ENCODE measurements at regions not wholly inside any gene's neighbourhood (a gene's known extent, or its start where the extent isn't known, plus 50 kb on each side); places are given as distances from the start of the nearest gene placed in this dataset.

- H3K36me3 ChIP-seq, result no peaks in the 10 kb centered on the region
- H3K9me3 ChIP-seq, result no peaks in the 10 kb centered on the region
- H3K27ac ChIP-seq, result no peak overlapping the region
- no peaks in the 10 kb centered on the region for H3K27me3 ChIP-seq
- in situ Hi-C loops (cut with MboI; ENCODE audit: low sequenced_read_pairs in 4 of 4), result no loop called here
- no peak overlapping the region for H3K4me3 ChIP-seq
- ATAC-seq (no peak), DNase-seq (no peak)
- TF ChIP-seq CTCF (IDR thresholded peaks at IDR 0.05 in 4 of 5, conservative IDR thresholded peaks at IDR 0.05 in 1 of 5) (no peak), POLR2A (IDR thresholded peaks at IDR 0.05) (no peak)
- intact Hi-C loops (cut with DNase I; ENCODE audit: low total_unique reads), result no loop called here
- peaks cover 0 to 9% of the 10 kb centered on the region in 2 donors for H3K4me1 ChIP-seq
Measured at GRCh38 chr7:86968618-86969017, 90.8 kb downstream of the ELAPOR2 start.

DNA sequence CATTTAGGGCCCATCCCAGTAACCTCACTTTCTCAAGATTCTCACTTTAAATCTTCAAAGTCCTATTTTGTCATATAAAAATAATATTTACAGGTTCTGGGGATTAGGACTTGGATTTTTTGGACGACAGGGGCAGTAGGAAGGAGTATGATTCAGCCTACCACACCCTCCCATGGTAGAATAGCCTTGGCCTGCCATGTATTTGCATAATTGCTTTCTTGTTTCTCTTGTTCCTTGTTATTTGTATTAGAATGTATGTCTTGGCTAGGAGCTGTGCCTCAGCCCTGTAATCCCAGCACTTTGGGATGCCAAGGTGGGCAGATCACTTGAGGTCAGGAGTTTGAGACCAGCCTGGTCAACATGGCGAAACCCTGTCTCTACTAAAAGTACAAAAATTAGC is 92.5 kb downstream of the ELAPOR2 start:
- H3K4me3 ChIP-seq, result no peak overlapping the region
- H3K36me3 ChIP-seq, result no peaks in the 10 kb centered on the region
- intact Hi-C loops (cut with DNase I; ENCODE audit: low total_unique reads), result no loop called here
- in situ Hi-C loops (cut with MboI; ENCODE audit: low sequenced_read_pairs in 4 of 4), result no loop called here
- DNase-seq (no peak), ATAC-seq (no peak)
- H3K27me3 ChIP-seq, result no peaks in the 10 kb centered on the region
- H3K4me1 ChIP-seq, result peaks cover 2 to 16% of the 10 kb centered on the region in 2 donors
- TF ChIP-seq POLR2A (IDR thresholded peaks at IDR 0.05) (no peak), CTCF (IDR thresholded peaks at IDR 0.05 in 4 of 5, conservative IDR thresholded peaks at IDR 0.05 in 1 of 5) (no peak)
- H3K9me3 ChIP-seq, result no peaks in the 10 kb centered on the region
- no peak overlapping the region for H3K27ac ChIP-seq

- TF ChIP-seq CTCF (IDR thresholded peaks at IDR 0.05 in 4 of 5, conservative IDR thresholded peaks at IDR 0.05 in 1 of 5) (no peak), POLR2A (IDR thresholded peaks at IDR 0.05) (no peak)
- no peak overlapping the region for H3K4me3 ChIP-seq
- no peaks in the 10 kb centered on the region for H3K36me3 ChIP-seq
- H3K27ac ChIP-seq, result no peak overlapping the region
- in situ Hi-C loops (cut with MboI; ENCODE audit: low sequenced_read_pairs in 4 of 4) (no loop called here), intact Hi-C loops (cut with DNase I; ENCODE audit: low total_unique reads) (no loop called here)
- peaks cover 7 to 11% of the 10 kb centered on the region in 2 donors for H3K4me1 ChIP-seq
- DNase-seq, result no peak
- H3K9me3 ChIP-seq, result no peaks in the 10 kb centered on the region
- ATAC-seq, result no peak
- H3K27me3 ChIP-seq, result no peaks in the 10 kb centered on the region
Measured at GRCh38 chr7:86965727-86966120, 93.7 kb downstream of the ELAPOR2 start.

DNA sequence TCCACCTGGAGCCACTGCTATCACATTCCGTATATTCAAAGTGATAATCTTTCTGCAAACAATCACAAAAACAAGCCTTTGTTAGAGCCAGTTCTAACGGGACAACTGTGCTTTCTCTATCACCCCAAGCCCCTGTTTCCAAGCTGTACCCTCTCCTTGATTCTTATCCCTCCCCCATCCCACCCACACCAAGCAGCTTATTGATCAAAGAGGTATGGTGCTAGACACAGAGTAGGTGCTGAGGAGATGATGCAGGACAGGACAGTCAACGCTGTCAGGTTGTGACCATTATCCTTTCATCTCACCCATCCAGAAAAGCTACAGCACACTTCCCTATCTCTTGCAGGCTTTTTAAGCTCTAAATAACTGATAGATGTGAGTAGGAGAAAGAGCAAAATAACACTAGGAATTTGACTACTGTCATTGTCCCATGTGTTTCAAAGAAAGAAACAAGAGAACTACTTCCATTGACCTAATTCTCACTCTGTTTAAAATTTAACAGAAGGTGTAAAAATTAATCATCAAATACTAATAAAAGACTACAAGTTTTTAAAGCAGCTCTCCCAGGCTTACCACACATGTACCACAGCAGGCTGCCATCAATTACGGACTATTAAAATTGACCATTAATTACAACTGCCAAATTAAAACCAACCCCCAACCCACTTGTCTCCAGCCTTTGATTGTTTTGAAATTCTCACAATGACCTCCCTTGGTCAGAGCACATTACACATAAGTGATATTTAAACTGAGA is 94.3 kb downstream of the ELAPOR2 start:
- TF ChIP-seq POLR2A (IDR thresholded peaks at IDR 0.05) (no peak), CTCF (IDR thresholded peaks at IDR 0.05 in 4 of 5, conservative IDR thresholded peaks at IDR 0.05 in 1 of 5) (no peak)
- in situ Hi-C loops (cut with MboI; ENCODE audit: low sequenced_read_pairs in 4 of 4), result no loop called here
- H3K9me3 ChIP-seq, result no peaks in the 10 kb centered on the region
- ATAC-seq, result no peak
- H3K4me3 ChIP-seq, result no peak overlapping the region
- H3K27ac ChIP-seq, result no peak overlapping the region
- intact Hi-C loops (cut with DNase I; ENCODE audit: low total_unique reads), result no loop called here
- DNase-seq, result no peak
- peaks cover 7 to 11% of the 10 kb centered on the region in 2 donors for H3K4me1 ChIP-seq
- no peaks in the 10 kb centered on the region for H3K27me3 ChIP-seq
- no peaks in the 10 kb centered on the region for H3K36me3 ChIP-seq
